Activated T-helper 1 cell treated with anti-CD3 and anti-CD28 coated beads, Interleukin-12 subunit alpha, Interleukin-12 subunit beta, Interleukin-2, Interleukin-4 antibody, amounts not matched to agents 30 ng/mL and 10 ng/mL and 1 ng/mL, durations not matched to agents 14 hours and 24 hours and 36 hours (primary cell): ENCODE measurements at regions not wholly inside any gene's neighbourhood (a gene's known extent, or its start where the extent isn't known, plus 50 kb on each side); places are given as distances from the start of the nearest gene placed in this dataset.

ENCODE experiments used
- DNase-seq: peaks from one replicate; pipeline ENCODE4 v3.0.0; 2021; ENCODE audit warnings: low spot score
- H3K27ac Mint-ChIP-seq: one replicate; pipeline ENCODE4 v1.8.0; 2021; ENCODE audit warnings: mild to moderate bottlenecking, mixed read lengths
- H3K27me3 Mint-ChIP-seq: one replicate; pipeline ENCODE4 v1.8.0; 2022; ENCODE audit warnings: mild to moderate bottlenecking, moderate library complexity, mixed read lengths; ENCODE audit not compliant: insufficient read depth
- H3K36me3 Mint-ChIP-seq: one replicate; pipeline ENCODE4 v1.8.0; 2021; ENCODE audit warnings: low read depth, mixed read lengths
- H3K4me1 Mint-ChIP-seq: one replicate; pipeline ENCODE4 v1.8.0; 2021; ENCODE audit warnings: low read depth, mixed read lengths
- H3K4me3 Mint-ChIP-seq: one replicate; pipeline ENCODE4 v1.8.0; 2021; ENCODE audit warnings: mild to moderate bottlenecking, moderate library complexity, mixed read lengths
- H3K9me3 Mint-ChIP-seq: one replicate; pipeline ENCODE4 v1.8.0; 2021; ENCODE audit warnings: mixed read lengths
- intact Hi-C: fragments of 100-400 bp; cut with micrococcal nuclease; formaldehyde crosslinking; loops from one replicate; pipeline ENCODE4 v1.15.1; 2024

- Mint-ChIP-seq H3K9me3 (no peaks in the 10 kb centered on the region), H3K27ac (no peak overlapping the region), H3K27me3 (no peaks in the 10 kb centered on the region), H3K4me1 (no peaks in the 10 kb centered on the region), H3K4me3 (no peak overlapping the region), H3K36me3 (no peaks in the 10 kb centered on the region)
- intact Hi-C loops, result no loop called here
- DNase-seq, result no peak
Observed at GRCh38 chr5:44909004-44909403, 100.3 kb downstream of the MRPS30 start.

- no peaks in the 10 kb centered on the region for H3K27me3 Mint-ChIP-seq
- no peaks in the 10 kb centered on the region for H3K9me3 Mint-ChIP-seq
- H3K36me3 Mint-ChIP-seq, result no peaks in the 10 kb centered on the region
- intact Hi-C loops, result no loop called here
- H3K4me3 Mint-ChIP-seq, result no peak overlapping the region
- no peaks in the 10 kb centered on the region for H3K4me1 Mint-ChIP-seq
- no peak overlapping the region for H3K27ac Mint-ChIP-seq
- no peak for DNase-seq
Observed at GRCh38 chr5:44911501-44911900, 102.8 kb downstream of the MRPS30 start.

GRCh38 chr5:44914221-44914620, 105.5 kb downstream of the MRPS30 start:
- Mint-ChIP-seq H3K4me3 (no peak overlapping the region), H3K27me3 (no peaks in the 10 kb centered on the region), H3K9me3 (peaks cover 4% of the 10 kb centered on the region), H3K36me3 (no peaks in the 10 kb centered on the region), H3K4me1 (no peaks in the 10 kb centered on the region), H3K27ac (no peak overlapping the region)
- intact Hi-C loops, result no loop called here
- no peak for DNase-seq

GRCh38 chr5:44919560-44919959, 110.8 kb downstream of the MRPS30 start:
- intact Hi-C loops, result no loop called here
- no peak for DNase-seq
- Mint-ChIP-seq H3K4me3 (no peak overlapping the region), H3K36me3 (peaks cover 2% of the 10 kb centered on the region), H3K27me3 (no peaks in the 10 kb centered on the region), H3K27ac (no peak overlapping the region), H3K4me1 (no peaks in the 10 kb centered on the region), H3K9me3 (peaks cover 13% of the 10 kb centered on the region)

- Mint-ChIP-seq H3K4me3 (no peak overlapping the region), H3K9me3 (no peaks in the 10 kb centered on the region), H3K4me1 (no peaks in the 10 kb centered on the region), H3K36me3 (no peaks in the 10 kb centered on the region), H3K27me3 (no peaks in the 10 kb centered on the region), H3K27ac (no peak overlapping the region)
- DNase-seq, result no peak
- intact Hi-C loops, result no loop called here
Observed at GRCh38 chr5:44927115-44927733, 118.5 kb downstream of the MRPS30 start.

- no peak overlapping the region for H3K27ac Mint-ChIP-seq
- no peaks in the 10 kb centered on the region for H3K36me3 Mint-ChIP-seq
- H3K27me3 Mint-ChIP-seq, result no peaks in the 10 kb centered on the region
- H3K4me3 Mint-ChIP-seq, result no peak overlapping the region
- H3K4me1 Mint-ChIP-seq, result peaks cover 9% of the 10 kb centered on the region
- no peak for DNase-seq
- no peaks in the 10 kb centered on the region for H3K9me3 Mint-ChIP-seq
- intact Hi-C loops, result loop anchor here (5.0 kb wide), 1 partner anchor 56 kb away; no protein-coding TSS in a partner anchor
Observed at GRCh38 chr5:44932922-44933585, 124.3 kb downstream of the MRPS30 start.

- Mint-ChIP-seq H3K4me3 (no peak overlapping the region), H3K27me3 (no peaks in the 10 kb centered on the region), H3K27ac (no peak overlapping the region), H3K36me3 (no peaks in the 10 kb centered on the region), H3K4me1 (peaks cover 9% of the 10 kb centered on the region), H3K9me3 (no peaks in the 10 kb centered on the region)
- intact Hi-C loops, result loop anchor here (5.0 kb wide), 1 partner anchor 56 kb away; no protein-coding TSS in a partner anchor
- DNase-seq, result no peak
Observed at GRCh38 chr5:44933686-44934085, 124.9 kb downstream of the MRPS30 start.

GRCh38 chr5:44935262-44935661, 126.5 kb downstream of the MRPS30 start:
- intact Hi-C loops, result no loop called here
- DNase-seq, result no peak
- peaks cover 8% of the 10 kb centered on the region for H3K9me3 Mint-ChIP-seq
- peaks cover 9% of the 10 kb centered on the region for H3K4me1 Mint-ChIP-seq
- H3K27ac Mint-ChIP-seq, result no peak overlapping the region
- no peaks in the 10 kb centered on the region for H3K36me3 Mint-ChIP-seq
- no peak overlapping the region for H3K4me3 Mint-ChIP-seq
- H3K27me3 Mint-ChIP-seq, result no peaks in the 10 kb centered on the region

GRCh38 chr5:44935871-44936270, 127.1 kb downstream of the MRPS30 start:
- peaks cover 9% of the 10 kb centered on the region for H3K4me1 Mint-ChIP-seq
- intact Hi-C loops, result no loop called here

GRCh38 chr5:44942524-44943001, 133.8 kb downstream of the MRPS30 start:
- peaks cover 8% of the 10 kb centered on the region for H3K9me3 Mint-ChIP-seq
- intact Hi-C loops, result no loop called here
- H3K36me3 Mint-ChIP-seq, result no peaks in the 10 kb centered on the region
- no peaks in the 10 kb centered on the region for H3K27me3 Mint-ChIP-seq
- H3K4me3 Mint-ChIP-seq, result no peak overlapping the region
- DNase-seq, result no peak
- no peaks in the 10 kb centered on the region for H3K4me1 Mint-ChIP-seq
- no peak overlapping the region for H3K27ac Mint-ChIP-seq

More at GRCh38 chr5:44935871-44936270, 127.1 kb downstream of the MRPS30 start:
- Mint-ChIP-seq H3K9me3 (peaks cover 8% of the 10 kb centered on the region), H3K36me3 (no peaks in the 10 kb centered on the region), H3K27me3 (no peaks in the 10 kb centered on the region), H3K4me3 (no peak overlapping the region), H3K27ac (no peak overlapping the region)
- no peak for DNase-seq

- intact Hi-C loops, result no loop called here
- H3K4me3 Mint-ChIP-seq, result no peak overlapping the region
Observed at GRCh38 chr5:44943647-44944046, 134.9 kb downstream of the MRPS30 start.

GRCh38 chr5:44945743-44946142, 137.0 kb downstream of the MRPS30 start:
- no peaks in the 10 kb centered on the region for H3K9me3 Mint-ChIP-seq
- H3K27ac Mint-ChIP-seq, result no peak overlapping the region
- H3K4me3 Mint-ChIP-seq, result no peak overlapping the region
- H3K4me1 Mint-ChIP-seq, result no peaks in the 10 kb centered on the region
- no peaks in the 10 kb centered on the region for H3K36me3 Mint-ChIP-seq
- intact Hi-C loops, result no loop called here
- H3K27me3 Mint-ChIP-seq, result no peaks in the 10 kb centered on the region
- DNase-seq, result no peak

More at GRCh38 chr5:44943647-44944046, 134.9 kb downstream of the MRPS30 start:
- DNase-seq, result no peak
- no peaks in the 10 kb centered on the region for H3K4me1 Mint-ChIP-seq
- H3K36me3 Mint-ChIP-seq, result no peaks in the 10 kb centered on the region
- H3K9me3 Mint-ChIP-seq, result peaks cover 8% of the 10 kb centered on the region
- H3K27me3 Mint-ChIP-seq, result no peaks in the 10 kb centered on the region
- H3K27ac Mint-ChIP-seq, result no peak overlapping the region

- intact Hi-C loops, result loop anchor here (5.0 kb wide), 1 partner anchor 72 kb away; no protein-coding TSS in a partner anchor
- Mint-ChIP-seq H3K36me3 (no peaks in the 10 kb centered on the region), H3K27ac (no peak overlapping the region), H3K27me3 (no peaks in the 10 kb centered on the region), H3K9me3 (no peaks in the 10 kb centered on the region), H3K4me3 (no peak overlapping the region), H3K4me1 (no peaks in the 10 kb centered on the region)
- DNase-seq, result no peak
Observed at GRCh38 chr5:44949687-44950086, 140.9 kb downstream of the MRPS30 start.
